ENCODE measurements at regions not wholly inside any gene's neighbourhood (a gene's known extent, or its start where the extent isn't known, plus 50 kb on each side); places are given as distances from the start of the nearest gene placed in this dataset.

DNA sequence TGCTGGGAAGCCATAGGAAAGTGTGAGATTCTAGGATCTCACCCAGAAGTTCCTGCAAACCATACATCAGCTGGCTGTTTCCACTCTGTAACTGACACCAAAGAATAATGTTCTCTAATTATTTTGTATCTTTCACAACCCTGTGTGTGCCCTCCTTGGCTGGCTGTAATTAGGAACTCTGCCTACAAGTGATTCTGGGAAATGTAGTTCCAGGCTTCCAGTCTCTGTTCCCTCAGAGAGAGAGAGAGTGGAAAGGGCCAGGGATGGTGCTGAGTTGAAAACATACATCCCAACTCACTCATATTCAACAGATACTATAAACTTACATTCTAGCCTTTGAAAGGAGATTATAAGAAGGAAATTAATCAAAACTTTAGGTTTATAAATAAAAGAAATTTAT is 57.5 kb upstream of the C1QTNF7 start:
- no peak overlapping the region for H3K27ac Mint-ChIP-seq (ENCODE audit: unreplicated experiment)
- no peak overlapping the region for H3K4me3 Mint-ChIP-seq (ENCODE audit: unreplicated experiment)
- no peaks in the 10 kb centered on the region for H3K27me3 Mint-ChIP-seq (ENCODE audit: unreplicated experiment)
- DNase-seq = no peak
- H3K4me1 Mint-ChIP-seq (ENCODE audit: low read depth, unreplicated experiment) = no peaks in the 10 kb centered on the region
- TF ChIP-seq CTCF (IDR thresholded peaks at IDR 0.05; ENCODE audit: partially characterized antibody, unreplicated experiment) = no peak
- no peaks in the 10 kb centered on the region for H3K36me3 Mint-ChIP-seq (ENCODE audit: unreplicated experiment)
- H3K9me3 Mint-ChIP-seq (ENCODE audit: unreplicated experiment) = no peaks in the 10 kb centered on the region

DNA sequence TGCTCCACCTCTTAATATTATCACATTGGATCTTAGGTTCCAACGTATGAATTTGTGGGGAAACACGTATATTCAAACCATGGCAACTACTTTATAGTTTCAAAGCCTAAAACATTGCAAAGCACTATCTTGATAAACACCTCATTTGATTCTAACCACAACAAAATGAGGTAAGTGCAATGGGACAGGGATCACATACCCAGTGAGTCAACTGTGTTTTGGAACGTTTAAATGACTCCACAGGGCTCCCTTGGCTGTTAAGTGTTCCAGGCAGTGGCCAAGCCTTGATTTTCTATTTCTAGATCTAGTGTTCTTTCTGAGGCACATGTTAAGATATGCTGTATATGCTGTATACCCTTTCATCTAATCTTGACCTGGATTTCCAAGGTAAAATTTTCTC is 54.5 kb upstream of the C1QTNF7 start:
- H3K4me3 Mint-ChIP-seq (ENCODE audit: unreplicated experiment) = no peak overlapping the region

GRCh38 chr4:15374656-15375055 is 53.2 kb upstream of the C1QTNF7 start:
- H3K36me3 Mint-ChIP-seq (ENCODE audit: unreplicated experiment) = no peaks in the 10 kb centered on the region
- no peak overlapping the region for H3K4me3 Mint-ChIP-seq (ENCODE audit: unreplicated experiment)
- no peaks in the 10 kb centered on the region for H3K9me3 Mint-ChIP-seq (ENCODE audit: unreplicated experiment)
- DNase-seq = no peak
- no peak for TF ChIP-seq CTCF (IDR thresholded peaks at IDR 0.05; ENCODE audit: partially characterized antibody, unreplicated experiment)
- H3K4me1 Mint-ChIP-seq (ENCODE audit: low read depth, unreplicated experiment) = no peaks in the 10 kb centered on the region
- no peak overlapping the region for H3K27ac Mint-ChIP-seq (ENCODE audit: unreplicated experiment)
- no peaks in the 10 kb centered on the region for H3K27me3 Mint-ChIP-seq (ENCODE audit: unreplicated experiment)

More for the DNA sequence above, 54.5 kb upstream of the C1QTNF7 start:
- Mint-ChIP-seq H3K27ac (ENCODE audit: unreplicated experiment) (no peak overlapping the region), H3K36me3 (ENCODE audit: unreplicated experiment) (no peaks in the 10 kb centered on the region), H3K9me3 (ENCODE audit: unreplicated experiment) (no peaks in the 10 kb centered on the region), H3K4me1 (ENCODE audit: low read depth, unreplicated experiment) (no peaks in the 10 kb centered on the region), H3K27me3 (ENCODE audit: unreplicated experiment) (no peaks in the 10 kb centered on the region)
- DNase-seq = no peak
- TF ChIP-seq CTCF (IDR thresholded peaks at IDR 0.05; ENCODE audit: partially characterized antibody, unreplicated experiment) = no peak

DNA sequence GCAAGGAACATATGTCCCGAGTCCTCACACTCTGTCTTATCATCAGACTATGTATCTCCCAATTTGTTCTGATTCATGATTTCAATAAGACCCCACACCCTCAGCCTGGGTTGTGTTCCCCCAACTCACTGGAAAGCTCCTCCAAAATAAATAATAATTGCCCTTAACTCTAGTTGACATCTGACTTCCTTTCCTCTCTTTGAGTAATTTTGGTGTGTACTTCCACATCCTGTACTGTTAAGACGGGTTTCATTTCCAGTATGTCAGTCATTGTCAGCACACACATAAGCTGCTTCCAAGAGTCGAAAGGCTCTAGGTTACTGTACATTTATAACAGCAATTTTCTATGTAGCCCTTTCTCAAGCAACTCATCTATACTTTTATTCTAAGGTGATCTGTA is 52.2 kb upstream of the C1QTNF7 start:
- TF ChIP-seq CTCF (IDR thresholded peaks at IDR 0.05; ENCODE audit: partially characterized antibody, unreplicated experiment) = no peak
- Mint-ChIP-seq H3K27ac (ENCODE audit: unreplicated experiment) (no peak overlapping the region), H3K36me3 (ENCODE audit: unreplicated experiment) (no peaks in the 10 kb centered on the region), H3K4me3 (ENCODE audit: unreplicated experiment) (no peak overlapping the region), H3K9me3 (ENCODE audit: unreplicated experiment) (no peaks in the 10 kb centered on the region), H3K4me1 (ENCODE audit: low read depth, unreplicated experiment) (no peaks in the 10 kb centered on the region), H3K27me3 (ENCODE audit: unreplicated experiment) (no peaks in the 10 kb centered on the region)
- no peak for DNase-seq

GRCh38 chr4:15376145-15376544 is 51.7 kb upstream of the C1QTNF7 start:
- Mint-ChIP-seq H3K27ac (ENCODE audit: unreplicated experiment) (no peak overlapping the region), H3K9me3 (ENCODE audit: unreplicated experiment) (no peaks in the 10 kb centered on the region), H3K27me3 (ENCODE audit: unreplicated experiment) (no peaks in the 10 kb centered on the region), H3K4me3 (ENCODE audit: unreplicated experiment) (no peak overlapping the region), H3K36me3 (ENCODE audit: unreplicated experiment) (no peaks in the 10 kb centered on the region), H3K4me1 (ENCODE audit: low read depth, unreplicated experiment) (no peaks in the 10 kb centered on the region)
- DNase-seq = no peak
- no peak for TF ChIP-seq CTCF (IDR thresholded peaks at IDR 0.05; ENCODE audit: partially characterized antibody, unreplicated experiment)

Measured in glutamatergic neuron (in vitro differentiated cells).